Glutamatergic neuron (in vitro differentiated cells): ENCODE measurements at regions not wholly inside any gene's neighbourhood (a gene's known extent, or its start where the extent isn't known, plus 50 kb on each side); places are given as distances from the start of the nearest gene placed in this dataset.
A peak's percentile ranks its signal among the peaks of the same experiment; 100 is the strongest.
"Not testable (repeated sequence)": the region's sequence is repeated elsewhere in the genome, so short reads cannot be mapped to it uniquely, and the experiment has no call there.

Source experiments
- DNase-seq: peaks from one replicate; pipeline ENCODE4 v3.0.0; 2022
- H3K27ac Mint-ChIP-seq: one replicate; pipeline ENCODE4 v1.8.0; 2020; ENCODE audit warnings: mild to moderate bottlenecking, mixed read lengths, inconsistent platforms; ENCODE audit not compliant: unreplicated experiment
- H3K27me3 Mint-ChIP-seq: one replicate; pipeline ENCODE4 v1.8.0; 2020; ENCODE audit warnings: mild to moderate bottlenecking, moderate library complexity, mixed read lengths, inconsistent platforms; ENCODE audit not compliant: unreplicated experiment
- H3K36me3 Mint-ChIP-seq: one replicate; pipeline ENCODE4 v1.8.0; 2020; ENCODE audit warnings: mild to moderate bottlenecking, mixed read lengths, inconsistent platforms; ENCODE audit not compliant: unreplicated experiment
- H3K4me1 Mint-ChIP-seq: one replicate; pipeline ENCODE4 v1.8.0; 2020; ENCODE audit warnings: mild to moderate bottlenecking, low read depth, mixed read lengths, inconsistent platforms; ENCODE audit not compliant: unreplicated experiment
- H3K4me3 Mint-ChIP-seq: one replicate; pipeline ENCODE4 v1.8.0; 2020; ENCODE audit warnings: mild to moderate bottlenecking, mixed read lengths, inconsistent platforms; ENCODE audit not compliant: unreplicated experiment
- H3K9me3 Mint-ChIP-seq: one replicate; pipeline ENCODE4 v1.8.0; 2020; ENCODE audit warnings: mild to moderate bottlenecking, moderate library complexity, mixed read lengths, inconsistent platforms; ENCODE audit not compliant: unreplicated experiment
- TF ChIP-seq, protein P1 (sequence below): fragments of 200-600 bp; sonication (generic); IDR thresholded peaks from one replicate; pipeline ENCODE4 v1.5.0; 2021; ENCODE audit not compliant: partially characterized antibody, unreplicated experiment

GRCh38 chr9:94449486-94449885, 105.4 kb upstream of the PCAT7 start:
- no peak for DNase-seq
- Mint-ChIP-seq H3K36me3 (peaks cover under 1% of the 10 kb centered on the region), H3K27me3 (peaks cover 1% of the 10 kb centered on the region), H3K4me1 (peaks cover 4% of the 10 kb centered on the region), H3K9me3 (peaks cover 2% of the 10 kb centered on the region), H3K27ac (no peak overlapping the region), H3K4me3 (peak overlapping the region; percentile 22)
- TF ChIP-seq, protein P1, sequence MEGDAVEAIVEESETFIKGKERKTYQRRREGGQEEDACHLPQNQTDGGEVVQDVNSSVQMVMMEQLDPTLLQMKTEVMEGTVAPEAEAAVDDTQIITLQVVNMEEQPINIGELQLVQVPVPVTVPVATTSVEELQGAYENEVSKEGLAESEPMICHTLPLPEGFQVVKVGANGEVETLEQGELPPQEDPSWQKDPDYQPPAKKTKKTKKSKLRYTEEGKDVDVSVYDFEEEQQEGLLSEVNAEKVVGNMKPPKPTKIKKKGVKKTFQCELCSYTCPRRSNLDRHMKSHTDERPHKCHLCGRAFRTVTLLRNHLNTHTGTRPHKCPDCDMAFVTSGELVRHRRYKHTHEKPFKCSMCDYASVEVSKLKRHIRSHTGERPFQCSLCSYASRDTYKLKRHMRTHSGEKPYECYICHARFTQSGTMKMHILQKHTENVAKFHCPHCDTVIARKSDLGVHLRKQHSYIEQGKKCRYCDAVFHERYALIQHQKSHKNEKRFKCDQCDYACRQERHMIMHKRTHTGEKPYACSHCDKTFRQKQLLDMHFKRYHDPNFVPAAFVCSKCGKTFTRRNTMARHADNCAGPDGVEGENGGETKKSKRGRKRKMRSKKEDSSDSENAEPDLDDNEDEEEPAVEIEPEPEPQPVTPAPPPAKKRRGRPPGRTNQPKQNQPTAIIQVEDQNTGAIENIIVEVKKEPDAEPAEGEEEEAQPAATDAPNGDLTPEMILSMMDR, result no peak

GRCh38 chr9:94464790-94465189, 90.1 kb upstream of the PCAT7 start:
- peaks cover 36% of the 10 kb centered on the region for H3K36me3 Mint-ChIP-seq
- H3K4me3 Mint-ChIP-seq, result no peak overlapping the region
- H3K4me1 Mint-ChIP-seq, result no peaks in the 10 kb centered on the region
- peaks cover 12% of the 10 kb centered on the region for H3K9me3 Mint-ChIP-seq
- TF ChIP-seq, protein P1, result no peak
- H3K27ac Mint-ChIP-seq, result no peak overlapping the region
- H3K27me3 Mint-ChIP-seq, result no peaks in the 10 kb centered on the region
- no peak for DNase-seq

- not testable (repeated sequence) for H3K27ac Mint-ChIP-seq, H3K4me3 Mint-ChIP-seq, DNase-seq, H3K27me3 Mint-ChIP-seq, H3K4me1 Mint-ChIP-seq
- H3K36me3 Mint-ChIP-seq, result peaks cover 21% of the 10 kb centered on the region
- peaks cover 11% of the 10 kb centered on the region for H3K9me3 Mint-ChIP-seq
Measured at GRCh38 chr9:94472063-94472462, 82.8 kb upstream of the PCAT7 start.

GRCh38 chr9:94472806-94473360, 82.0 kb upstream of the PCAT7 start:
- peaks cover 21% of the 10 kb centered on the region for H3K36me3 Mint-ChIP-seq
- TF ChIP-seq, protein P1, result no peak
- no peak overlapping the region for H3K4me3 Mint-ChIP-seq
- no peaks in the 10 kb centered on the region for H3K4me1 Mint-ChIP-seq
- H3K27ac Mint-ChIP-seq, result no peak overlapping the region
- no peaks in the 10 kb centered on the region for H3K27me3 Mint-ChIP-seq
- H3K9me3 Mint-ChIP-seq, result peaks cover 11% of the 10 kb centered on the region
- DNase-seq, result no peak

DNA sequence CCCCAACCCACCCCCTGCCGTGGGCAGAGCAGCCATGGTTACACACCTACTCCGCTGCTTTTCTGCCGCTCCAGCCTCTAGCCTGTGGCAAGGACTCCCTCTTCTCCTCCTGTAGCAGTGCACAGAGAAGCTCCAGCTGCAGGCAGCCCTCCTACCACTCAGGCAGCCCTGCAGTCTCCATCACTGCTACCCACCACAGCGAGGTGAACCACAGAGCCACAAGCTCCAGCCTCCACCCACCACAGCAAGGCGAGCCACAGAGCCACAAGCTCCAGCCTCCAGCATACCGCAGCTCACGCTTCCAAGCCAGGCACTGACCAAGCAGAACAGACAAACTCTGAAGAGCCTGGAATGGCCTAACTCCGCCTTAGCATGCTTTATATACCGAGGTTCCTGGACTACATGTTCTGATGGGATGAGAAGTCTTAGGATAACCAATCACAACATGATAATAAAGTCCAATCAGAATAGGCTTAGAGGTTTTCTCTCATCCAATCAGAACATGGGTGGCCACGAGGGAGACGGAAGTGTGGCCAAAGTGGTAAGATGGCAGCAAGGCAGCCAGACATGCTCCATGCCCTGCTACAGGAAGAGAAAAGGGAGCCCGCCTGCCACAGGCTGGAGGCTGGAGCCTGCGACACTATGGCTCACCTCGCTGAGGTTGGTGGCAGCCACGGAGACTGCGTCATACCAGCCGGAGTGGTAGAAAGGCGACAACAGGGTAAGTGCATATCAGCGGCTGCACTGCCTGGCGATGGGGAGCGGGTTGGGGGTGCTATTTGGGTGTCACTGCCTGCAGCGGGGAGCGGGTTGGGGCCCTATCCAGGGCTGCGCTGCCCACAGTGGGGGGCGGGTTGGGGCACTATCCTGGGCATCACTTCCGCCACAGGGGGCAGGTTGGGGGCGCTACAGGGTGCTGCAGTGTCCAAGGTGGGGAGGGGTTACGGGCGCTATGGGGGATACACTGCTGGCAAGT, 75.8 kb upstream of the PCAT7 start:
- H3K4me1 Mint-ChIP-seq, result no peaks in the 10 kb centered on the region
- peaks cover 6% of the 10 kb centered on the region for H3K9me3 Mint-ChIP-seq
- H3K36me3 Mint-ChIP-seq, result peaks cover 7% of the 10 kb centered on the region
- no peaks in the 10 kb centered on the region for H3K27me3 Mint-ChIP-seq
- TF ChIP-seq, protein P1, result no peak
- H3K27ac Mint-ChIP-seq, result no peak overlapping the region
- H3K4me3 Mint-ChIP-seq, result no peak overlapping the region
- no peak for DNase-seq
